Astrocyte (in vitro differentiated cells and primary cell): ENCODE measurements at regions not wholly inside any gene's neighbourhood (a gene's known extent, or its start where the extent isn't known, plus 50 kb on each side); places are given as distances from the start of the nearest gene placed in this dataset.

ENCODE experiments used
- CTCF ChIP-seq: IDR thresholded peaks from 2 replicates; pipeline ENCODE4 v1.5.1; 2011; ENCODE audit warnings: low read depth, mild to moderate bottlenecking, inconsistent platforms, low read length, moderate library complexity; ENCODE audit not compliant: insufficient read depth
- EZH2 ChIP-seq: IDR thresholded peaks from 2 replicates; pipeline ENCODE4 v1.6.1; 2012; ENCODE audit warnings: mild to moderate bottlenecking, low read length, inconsistent platforms; ENCODE audit not compliant: insufficient read depth

- TF ChIP-seq CTCF (no peak), EZH2 (no peak)
Observed at GRCh38 chr4:4704267-4704666, 155.2 kb upstream of the MSX1 start.
